CD4-positive, CD25-positive, alpha-beta regulatory T cell (primary cell): ENCODE measurements at regions not wholly inside any gene's neighbourhood (a gene's known extent, or its start where the extent isn't known, plus 50 kb on each side); places are given as distances from the start of the nearest gene placed in this dataset.

ENCODE experiments used
- ATAC-seq, 2 donors: fragments of 150-1000 bp; cut with Tn5 transposase; one replicate each; pipeline ENCODE4 v1.10.0; 2021; ENCODE audit warnings: low read depth in 2 of 2, moderate number of reproducible peaks in 2 of 2, moderate library complexity in 1 of 2
- DNase-seq, 3 donors: peaks; one replicate each; pipeline versions ENCODE4 v3.0.0 to v3.0.0-alpha.2; 2012 to 2022; ENCODE audit warnings: mixed read lengths in 1 of 3
- H3K27ac ChIP-seq: one replicate; pipeline ENCODE4 v1.7.0; 2013; ENCODE audit warnings: mild to moderate bottlenecking, low read length; ENCODE audit not compliant: insufficient read depth, poor library complexity, severe bottlenecking
- H3K27me3 ChIP-seq: one replicate; pipeline ENCODE4 v1.7.0; 2013; ENCODE audit warnings: low read length; ENCODE audit not compliant: control insufficient read depth, insufficient read depth
- H3K36me3 ChIP-seq: one replicate; pipeline ENCODE4 v1.7.0; 2013; ENCODE audit warnings: mild to moderate bottlenecking, low read length, moderate library complexity; ENCODE audit not compliant: control insufficient read depth, insufficient read depth
- H3K4me1 ChIP-seq: 2 replicates; pipeline ENCODE4 v1.7.0; 2013; ENCODE audit warnings: mild to moderate bottlenecking, low read length; ENCODE audit not compliant: insufficient read depth, control insufficient read depth, poor library complexity, severe bottlenecking
- H3K4me3 ChIP-seq: one replicate; pipeline ENCODE4 v1.7.0; 2013; ENCODE audit warnings: low read depth, mild to moderate bottlenecking, low read length, moderate library complexity
- H3K9me3 ChIP-seq, 2 experiments: 1 replicate in 1 of 2; 2 replicates in 1 of 2; pipeline ENCODE4 v1.7.0; 2013; ENCODE audit warnings: low read length in 2 of 2, mild to moderate bottlenecking in 1 of 2, moderate library complexity in 1 of 2; ENCODE audit not compliant: control insufficient read depth in 2 of 2
- H3K27ac Mint-ChIP-seq, 3 donors: one replicate each; pipeline ENCODE4 v1.8.0; 2020 to 2022; ENCODE audit warnings: mild to moderate bottlenecking in 3 of 3, mixed read lengths in 3 of 3, moderate library complexity in 2 of 3
- H3K27me3 Mint-ChIP-seq: one replicate; pipeline ENCODE4 v1.8.0; 2022; ENCODE audit warnings: mild to moderate bottlenecking, mixed read lengths
- H3K36me3 Mint-ChIP-seq: one replicate; pipeline ENCODE4 v1.8.0; 2020; ENCODE audit warnings: mixed read lengths
- H3K4me1 Mint-ChIP-seq, 4 donors: one replicate each; pipeline ENCODE4 v1.8.0; 2020 to 2022; ENCODE audit warnings: mixed read lengths in 4 of 4, mild to moderate bottlenecking in 1 of 4
- H3K4me3 Mint-ChIP-seq, 4 donors: one replicate each; pipeline ENCODE4 v1.8.0; 2020 to 2022; ENCODE audit warnings: mild to moderate bottlenecking in 4 of 4, mixed read lengths in 4 of 4, moderate library complexity in 3 of 4
- H3K9me3 Mint-ChIP-seq, 7 donors: one replicate each; pipeline ENCODE4 v1.8.0; 2020 to 2022; ENCODE audit warnings: mixed read lengths in 7 of 7, mild to moderate bottlenecking in 3 of 7, moderate library complexity in 2 of 7

DNA sequence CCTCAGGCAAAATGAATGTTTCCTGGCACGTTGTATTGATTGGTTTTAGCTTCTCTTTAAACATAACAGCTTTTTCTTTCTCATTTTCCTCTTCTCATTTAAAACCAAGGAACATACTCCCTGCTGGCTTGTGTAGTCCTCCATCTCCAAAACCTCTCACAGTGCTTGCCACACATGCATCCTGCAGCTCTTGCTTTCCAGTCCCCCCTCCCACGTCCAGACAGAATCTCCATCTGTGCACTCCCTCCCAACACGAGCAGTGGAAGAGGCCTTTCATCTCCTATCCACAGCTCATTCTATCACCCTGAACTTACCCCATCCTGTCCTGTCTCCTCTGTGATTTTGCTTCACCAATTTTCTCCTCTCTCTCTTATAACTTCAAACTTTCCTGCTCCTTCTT, 99.6 kb upstream of the THSD7B start:
- no peaks in the 10 kb centered on the region for H3K27me3 ChIP-seq
- no peaks in the 10 kb centered on the region for H3K36me3 Mint-ChIP-seq
- no peak overlapping the region for H3K4me3 ChIP-seq
- H3K4me1 Mint-ChIP-seq: no peaks in the 10 kb centered on the region
- H3K36me3 ChIP-seq: no peaks in the 10 kb centered on the region
- DNase-seq (no peak), ATAC-seq (no peak)
- no peaks in the 10 kb centered on the region for H3K9me3 ChIP-seq
- peaks cover 0 to 1% (median 0%) of the 10 kb centered on the region in 7 donors for H3K9me3 Mint-ChIP-seq
- H3K27me3 Mint-ChIP-seq: no peaks in the 10 kb centered on the region
- H3K27ac Mint-ChIP-seq: no peak overlapping the region
- no peaks in the 10 kb centered on the region for H3K4me1 ChIP-seq
- H3K4me3 Mint-ChIP-seq: no peak overlapping the region
- H3K27ac ChIP-seq: no peak overlapping the region

- Mint-ChIP-seq H3K4me3 (no peak overlapping the region), H3K9me3 (no peaks in the 10 kb centered on the region), H3K4me1 (no peaks in the 10 kb centered on the region), H3K27ac (no peak overlapping the region), H3K27me3 (no peaks in the 10 kb centered on the region), H3K36me3 (no peaks in the 10 kb centered on the region)
- no peaks in the 10 kb centered on the region for H3K36me3 ChIP-seq
- no peak overlapping the region for H3K27ac ChIP-seq
- H3K4me1 ChIP-seq: no peaks in the 10 kb centered on the region
- H3K9me3 ChIP-seq: no peaks in the 10 kb centered on the region
- no peaks in the 10 kb centered on the region for H3K27me3 ChIP-seq
- ATAC-seq: no peak
- no peak overlapping the region for H3K4me3 ChIP-seq
- DNase-seq: no peak
Observed at GRCh38 chr2:136664713-136665405, 100.5 kb upstream of the THSD7B start.

DNA sequence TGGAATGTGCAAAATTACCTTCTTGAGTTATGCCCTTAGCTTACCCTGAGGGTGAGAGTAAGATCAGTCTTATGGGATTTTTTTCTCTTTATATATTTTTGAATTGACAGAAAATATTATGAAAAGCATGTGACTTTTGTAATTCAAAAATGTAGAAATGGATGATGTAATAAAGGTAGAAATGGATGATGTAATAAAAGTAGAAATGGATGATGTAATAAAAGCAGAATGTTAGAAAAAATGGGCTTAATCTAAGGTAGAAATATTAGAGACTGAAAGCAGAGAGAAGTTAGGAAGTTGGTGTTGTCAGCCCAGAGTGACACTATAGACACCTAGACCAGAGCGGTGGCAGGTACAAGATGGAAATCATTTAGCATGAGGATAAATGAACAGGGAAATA, 107.1 kb upstream of the THSD7B start:
- H3K27me3 ChIP-seq: no peaks in the 10 kb centered on the region
- no peaks in the 10 kb centered on the region for H3K4me1 ChIP-seq
- H3K9me3 ChIP-seq: no peaks in the 10 kb centered on the region
- H3K4me3 Mint-ChIP-seq: no peak overlapping the region
- no peaks in the 10 kb centered on the region for H3K36me3 Mint-ChIP-seq
- H3K4me1 Mint-ChIP-seq: no peaks in the 10 kb centered on the region
- peaks cover 0 to 3% (median 0%) of the 10 kb centered on the region in 7 donors for H3K9me3 Mint-ChIP-seq
- DNase-seq (no peak), ATAC-seq (no peak)
- H3K36me3 ChIP-seq: no peaks in the 10 kb centered on the region
- no peak overlapping the region for H3K27ac Mint-ChIP-seq
- H3K4me3 ChIP-seq: no peak overlapping the region
- H3K27ac ChIP-seq: no peak overlapping the region
- H3K27me3 Mint-ChIP-seq: peaks cover 11% of the 10 kb centered on the region

GRCh38 chr2:136653861-136654260, 111.5 kb upstream of the THSD7B start:
- no peaks in the 10 kb centered on the region for H3K27me3 ChIP-seq
- H3K36me3 ChIP-seq: no peaks in the 10 kb centered on the region
- H3K27me3 Mint-ChIP-seq: peaks cover 11% of the 10 kb centered on the region
- DNase-seq (no peak), ATAC-seq (no peak)
- H3K27ac ChIP-seq: no peak overlapping the region
- no peaks in the 10 kb centered on the region for H3K9me3 ChIP-seq
- H3K4me1 ChIP-seq: no peaks in the 10 kb centered on the region
- H3K4me1 Mint-ChIP-seq: no peaks in the 10 kb centered on the region
- no peak overlapping the region for H3K4me3 ChIP-seq
- H3K9me3 Mint-ChIP-seq: no peaks in the 10 kb centered on the region
- H3K4me3 Mint-ChIP-seq: no peak overlapping the region
- no peaks in the 10 kb centered on the region for H3K36me3 Mint-ChIP-seq
- H3K27ac Mint-ChIP-seq: no peak overlapping the region

GRCh38 chr2:136651456-136652010, 113.8 kb upstream of the THSD7B start:
- Mint-ChIP-seq H3K9me3 (no peaks in the 10 kb centered on the region), H3K36me3 (no peaks in the 10 kb centered on the region), H3K27ac (no peak overlapping the region), H3K4me1 (no peaks in the 10 kb centered on the region), H3K4me3 (no peak overlapping the region), H3K27me3 (peaks cover 9% of the 10 kb centered on the region)
- H3K27me3 ChIP-seq: no peaks in the 10 kb centered on the region
- no peak overlapping the region for H3K27ac ChIP-seq
- H3K4me1 ChIP-seq: no peaks in the 10 kb centered on the region
- no peaks in the 10 kb centered on the region for H3K9me3 ChIP-seq
- DNase-seq (no peak), ATAC-seq (no peak)
- H3K4me3 ChIP-seq: no peak overlapping the region
- H3K36me3 ChIP-seq: no peaks in the 10 kb centered on the region

GRCh38 chr2:136647039-136647438, 118.3 kb upstream of the THSD7B start:
- no peak overlapping the region for H3K27ac Mint-ChIP-seq
- DNase-seq: no peak
- H3K4me3 Mint-ChIP-seq: no peak overlapping the region
- H3K4me1 ChIP-seq: no peaks in the 10 kb centered on the region
- H3K27me3 ChIP-seq: no peaks in the 10 kb centered on the region
- H3K9me3 Mint-ChIP-seq: peaks cover 0 to 5% (median 0%) of the 10 kb centered on the region in 7 donors
- H3K36me3 ChIP-seq: no peaks in the 10 kb centered on the region
- ATAC-seq: no peak
- no peak overlapping the region for H3K4me3 ChIP-seq
- H3K9me3 ChIP-seq: no peaks in the 10 kb centered on the region
- no peak overlapping the region for H3K27ac ChIP-seq
- no peaks in the 10 kb centered on the region for H3K36me3 Mint-ChIP-seq
- H3K4me1 Mint-ChIP-seq: no peaks in the 10 kb centered on the region
- H3K27me3 Mint-ChIP-seq: peaks cover 10% of the 10 kb centered on the region

DNA sequence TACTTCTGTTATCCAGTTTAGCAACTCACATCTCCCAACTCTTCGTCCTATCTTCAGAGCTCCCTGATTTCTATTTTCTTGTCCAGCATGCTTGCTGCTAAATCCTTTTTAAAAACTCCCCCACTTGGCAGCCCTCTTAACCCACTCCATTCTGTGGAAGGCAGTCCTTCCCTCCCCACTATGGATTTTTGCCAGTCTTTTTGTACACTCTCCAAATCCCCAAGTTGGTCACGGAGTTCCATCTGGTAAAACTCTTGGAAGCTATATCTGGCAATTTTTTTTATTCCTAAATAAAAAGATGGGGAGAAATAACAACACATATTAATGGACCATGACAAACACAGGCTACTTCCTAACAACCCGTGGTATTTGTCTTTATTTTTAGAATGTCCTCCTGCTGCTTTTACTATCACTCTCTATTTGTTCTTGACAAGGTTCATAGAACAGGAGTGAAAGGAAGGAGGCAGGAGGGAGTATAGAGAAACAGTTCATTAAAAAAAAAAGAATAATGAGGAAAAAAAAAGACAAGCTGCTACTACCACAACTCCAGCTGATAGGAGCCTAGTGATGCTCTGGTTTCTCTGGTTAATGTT, 120.0 kb upstream of the THSD7B start:
- Mint-ChIP-seq H3K27me3 (peaks cover 10% of the 10 kb centered on the region), H3K9me3 (peaks cover 0 to 5% (median 0%) of the 10 kb centered on the region in 7 donors), H3K27ac (no peak overlapping the region), H3K4me1 (no peaks in the 10 kb centered on the region), H3K4me3 (no peak overlapping the region), H3K36me3 (no peaks in the 10 kb centered on the region)
- H3K27ac ChIP-seq: no peak overlapping the region
- no peaks in the 10 kb centered on the region for H3K36me3 ChIP-seq
- no peaks in the 10 kb centered on the region for H3K27me3 ChIP-seq
- H3K4me1 ChIP-seq: no peaks in the 10 kb centered on the region
- DNase-seq (no peak), ATAC-seq (no peak)
- no peaks in the 10 kb centered on the region for H3K9me3 ChIP-seq
- no peak overlapping the region for H3K4me3 ChIP-seq

DNA sequence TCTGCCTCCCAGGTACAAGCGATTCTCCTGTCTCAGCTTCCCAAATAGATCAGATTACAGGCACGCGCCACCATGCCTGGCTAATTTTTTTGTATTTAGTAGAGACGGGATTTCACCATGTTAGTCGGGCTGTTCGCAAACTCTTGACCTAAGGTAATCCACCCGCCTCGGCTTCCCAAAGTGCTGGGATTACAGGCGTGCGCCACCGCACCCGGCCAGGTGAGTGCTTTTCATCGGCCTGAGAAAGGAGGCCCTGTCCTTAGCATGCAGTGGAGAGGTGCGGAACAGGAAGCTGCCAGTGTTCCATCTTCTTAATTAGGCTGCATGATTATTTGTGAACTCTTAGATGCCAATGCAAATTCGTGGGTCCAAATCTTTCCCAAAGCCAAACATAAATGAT, 125.7 kb upstream of the THSD7B start:
- H3K36me3 Mint-ChIP-seq: no peaks in the 10 kb centered on the region
- no peaks in the 10 kb centered on the region for H3K9me3 ChIP-seq
- DNase-seq (no peak), ATAC-seq (no peak)
- H3K27ac Mint-ChIP-seq: no peak overlapping the region
- H3K27ac ChIP-seq: no peak overlapping the region
- H3K27me3 ChIP-seq: no peaks in the 10 kb centered on the region
- no peak overlapping the region for H3K4me3 Mint-ChIP-seq
- H3K4me1 ChIP-seq: no peaks in the 10 kb centered on the region
- no peak overlapping the region for H3K4me3 ChIP-seq
- H3K9me3 Mint-ChIP-seq: peaks cover 0 to 3% (median 0%) of the 10 kb centered on the region in 7 donors
- H3K4me1 Mint-ChIP-seq: no peaks in the 10 kb centered on the region
- peaks cover 4% of the 10 kb centered on the region for H3K27me3 Mint-ChIP-seq
- no peaks in the 10 kb centered on the region for H3K36me3 ChIP-seq
